ENCODE measurements at regions not wholly inside any gene's neighbourhood (a gene's known extent, or its start where the extent isn't known, plus 50 kb on each side); places are given as distances from the start of the nearest gene placed in this dataset.

- CTCF ChIA-PET, result no interaction called here
- Mint-ChIP-seq H3K27me3 (ENCODE audit: low read depth) (peaks cover 3% of the 10 kb centered on the region; the same call in 1 of the 2 replicates), H3K4me1 (peaks cover 8% of the 10 kb centered on the region), H3K27ac (no peak overlapping the region), H3K9me3 (no peaks in the 10 kb centered on the region), H3K4me3 (no peak overlapping the region), H3K36me3 (no peaks in the 10 kb centered on the region)
- POLR2A ChIA-PET, result no interaction called here
- DNase-seq (ENCODE audit: low spot score) (no peak), ATAC-seq (no peak)
- TF ChIP-seq PRDM15 (CRISPR knock-in tag; IDR thresholded peaks at IDR 0.05) (no peak), USF2 (CRISPR knock-in tag; IDR thresholded peaks at IDR 0.05) (no peak), SP1 (CRISPR knock-in tag; conservative IDR thresholded peaks at IDR 0.05) (no peak), ESRRA (CRISPR knock-in tag; IDR thresholded peaks at IDR 0.05; ENCODE audit: borderline replicate concordance) (no peak), FOXP1 (CRISPR knock-in tag; IDR thresholded peaks at IDR 0.05; ENCODE audit: borderline replicate concordance) (no peak), SMAD4 (CRISPR knock-in tag; IDR thresholded peaks at IDR 0.05) (no peak)
Measured at GRCh38 chr16:66035096-66035495, 331.4 kb upstream of the CDH5 start.

GRCh38 chr16:66032841-66033240, 333.6 kb upstream of the CDH5 start:
- H3K4me1 Mint-ChIP-seq, result no peaks in the 10 kb centered on the region
- ChIA-PET POLR2A (no interaction called here), CTCF (no interaction called here)
- TF ChIP-seq FOXJ3 (CRISPR knock-in tag; IDR thresholded peaks at IDR 0.05; ENCODE audit: borderline replicate concordance) (no peak), IRF1 (CRISPR knock-in tag; IDR thresholded peaks at IDR 0.05) (no peak), CBFB (CRISPR knock-in tag; IDR thresholded peaks at IDR 0.05; ENCODE audit: low read depth) (no peak), FOXK1 (CRISPR knock-in tag; IDR thresholded peaks at IDR 0.05) (no peak), ZNF281 (CRISPR knock-in tag; IDR thresholded peaks at IDR 0.05) (no peak), E2F4 (CRISPR knock-in tag; IDR thresholded peaks at IDR 0.05; ENCODE audit: borderline replicate concordance, low read depth) (no peak), CTCF (IDR thresholded peaks at IDR 0.05) (no peak), EMX1 (CRISPR knock-in tag; IDR thresholded peaks at IDR 0.05) (no peak), JAZF1 (CRISPR knock-in tag; IDR thresholded peaks at IDR 0.05) (no peak), FOXP4 (CRISPR knock-in tag; IDR thresholded peaks at IDR 0.05) (no peak), JUN (CRISPR knock-in tag; IDR thresholded peaks at IDR 0.05) (no peak), HMGA2 (CRISPR knock-in tag; IDR thresholded peaks at IDR 0.05) (no peak), ATF6 (CRISPR knock-in tag; IDR thresholded peaks at IDR 0.05) (no peak), MLX (CRISPR knock-in tag; IDR thresholded peaks at IDR 0.05) (no peak)

More at GRCh38 chr16:66032841-66033240, 333.6 kb upstream of the CDH5 start:
- H3K27me3 Mint-ChIP-seq (ENCODE audit: low read depth), result no peaks in the 10 kb centered on the region
- DNase-seq (ENCODE audit: low spot score) (no peak), ATAC-seq (no peak)
- no peaks in the 10 kb centered on the region for H3K36me3 Mint-ChIP-seq
- no peak overlapping the region for H3K27ac Mint-ChIP-seq
- no peaks in the 10 kb centered on the region for H3K9me3 Mint-ChIP-seq
- H3K4me3 Mint-ChIP-seq, result no peak overlapping the region

All from WTC11 (cell line).